ENCODE measurements at regions not wholly inside any gene's neighbourhood (a gene's known extent, or its start where the extent isn't known, plus 50 kb on each side); places are given as distances from the start of the nearest gene placed in this dataset.

DNA sequence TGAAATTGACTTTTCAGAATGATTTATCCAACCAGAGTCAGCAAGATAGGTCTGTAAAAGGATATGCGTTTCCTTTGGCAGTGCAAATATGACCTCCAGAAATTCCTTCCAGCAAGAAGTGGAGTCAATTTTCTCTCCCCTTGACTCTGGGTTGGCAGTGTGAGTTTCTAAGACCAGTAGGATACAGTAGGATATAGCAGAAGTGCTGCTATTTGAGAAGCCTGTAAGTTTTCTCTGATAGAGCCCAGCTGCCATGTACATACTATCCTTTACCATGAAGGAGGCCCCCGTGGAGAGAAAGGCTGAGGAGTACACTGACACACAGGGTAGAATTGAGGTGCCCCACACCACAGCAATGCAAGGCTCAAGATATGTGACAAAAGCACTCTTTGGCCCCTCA lies 409.1 kb upstream of the PDZRN3 start:
- POLR2A ChIA-PET, result no interaction called here
- DNase-seq (ENCODE audit: extremely low spot score), result no peak
- TF ChIP-seq, protein P1, sequence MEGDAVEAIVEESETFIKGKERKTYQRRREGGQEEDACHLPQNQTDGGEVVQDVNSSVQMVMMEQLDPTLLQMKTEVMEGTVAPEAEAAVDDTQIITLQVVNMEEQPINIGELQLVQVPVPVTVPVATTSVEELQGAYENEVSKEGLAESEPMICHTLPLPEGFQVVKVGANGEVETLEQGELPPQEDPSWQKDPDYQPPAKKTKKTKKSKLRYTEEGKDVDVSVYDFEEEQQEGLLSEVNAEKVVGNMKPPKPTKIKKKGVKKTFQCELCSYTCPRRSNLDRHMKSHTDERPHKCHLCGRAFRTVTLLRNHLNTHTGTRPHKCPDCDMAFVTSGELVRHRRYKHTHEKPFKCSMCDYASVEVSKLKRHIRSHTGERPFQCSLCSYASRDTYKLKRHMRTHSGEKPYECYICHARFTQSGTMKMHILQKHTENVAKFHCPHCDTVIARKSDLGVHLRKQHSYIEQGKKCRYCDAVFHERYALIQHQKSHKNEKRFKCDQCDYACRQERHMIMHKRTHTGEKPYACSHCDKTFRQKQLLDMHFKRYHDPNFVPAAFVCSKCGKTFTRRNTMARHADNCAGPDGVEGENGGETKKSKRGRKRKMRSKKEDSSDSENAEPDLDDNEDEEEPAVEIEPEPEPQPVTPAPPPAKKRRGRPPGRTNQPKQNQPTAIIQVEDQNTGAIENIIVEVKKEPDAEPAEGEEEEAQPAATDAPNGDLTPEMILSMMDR (IDR thresholded peaks at IDR 0.05; ENCODE audit: control extremely low read depth, extremely low read depth, low read depth, missing control alignments), result no peak
- CTCF ChIA-PET, result interaction anchor here (1.6 kb wide), 1 partner anchor 21 kb away, joined by 4 read pairs; no protein-coding TSS in a partner anchor

GRCh38 chr3:74033381-74033780 lies 408.6 kb upstream of the PDZRN3 start:
- POLR2A ChIA-PET, result no interaction called here
- TF ChIP-seq, protein P1 (IDR thresholded peaks at IDR 0.05; ENCODE audit: control extremely low read depth, extremely low read depth, low read depth, missing control alignments), result no peak
- CTCF ChIA-PET, result no interaction called here
- DNase-seq (ENCODE audit: extremely low spot score), result no peak

GRCh38 chr3:74027121-74027520 lies 402.4 kb upstream of the PDZRN3 start:
- CTCF ChIA-PET, result no interaction called here
- DNase-seq (ENCODE audit: extremely low spot score), result no peak
- TF ChIP-seq, protein P1 (IDR thresholded peaks at IDR 0.05; ENCODE audit: control extremely low read depth, extremely low read depth, low read depth, missing control alignments), result no peak
- POLR2A ChIA-PET, result no interaction called here

- ChIA-PET CTCF (no interaction called here), POLR2A (no interaction called here)
- TF ChIP-seq, protein P1 (IDR thresholded peaks at IDR 0.05; ENCODE audit: control extremely low read depth, extremely low read depth, low read depth, missing control alignments), result no peak
- no peak for DNase-seq (ENCODE audit: extremely low spot score)
These were observed 398.7 kb upstream of the PDZRN3 start for GRCh38 chr3:74023395-74023794.

- CTCF ChIA-PET, result interaction anchor here (1.1 kb wide), 1 partner anchor 12 kb away, joined by 3 read pairs; no protein-coding TSS in a partner anchor
These were observed 396.7 kb upstream of the PDZRN3 start for GRCh38 chr3:74021449-74021848.

DNA sequence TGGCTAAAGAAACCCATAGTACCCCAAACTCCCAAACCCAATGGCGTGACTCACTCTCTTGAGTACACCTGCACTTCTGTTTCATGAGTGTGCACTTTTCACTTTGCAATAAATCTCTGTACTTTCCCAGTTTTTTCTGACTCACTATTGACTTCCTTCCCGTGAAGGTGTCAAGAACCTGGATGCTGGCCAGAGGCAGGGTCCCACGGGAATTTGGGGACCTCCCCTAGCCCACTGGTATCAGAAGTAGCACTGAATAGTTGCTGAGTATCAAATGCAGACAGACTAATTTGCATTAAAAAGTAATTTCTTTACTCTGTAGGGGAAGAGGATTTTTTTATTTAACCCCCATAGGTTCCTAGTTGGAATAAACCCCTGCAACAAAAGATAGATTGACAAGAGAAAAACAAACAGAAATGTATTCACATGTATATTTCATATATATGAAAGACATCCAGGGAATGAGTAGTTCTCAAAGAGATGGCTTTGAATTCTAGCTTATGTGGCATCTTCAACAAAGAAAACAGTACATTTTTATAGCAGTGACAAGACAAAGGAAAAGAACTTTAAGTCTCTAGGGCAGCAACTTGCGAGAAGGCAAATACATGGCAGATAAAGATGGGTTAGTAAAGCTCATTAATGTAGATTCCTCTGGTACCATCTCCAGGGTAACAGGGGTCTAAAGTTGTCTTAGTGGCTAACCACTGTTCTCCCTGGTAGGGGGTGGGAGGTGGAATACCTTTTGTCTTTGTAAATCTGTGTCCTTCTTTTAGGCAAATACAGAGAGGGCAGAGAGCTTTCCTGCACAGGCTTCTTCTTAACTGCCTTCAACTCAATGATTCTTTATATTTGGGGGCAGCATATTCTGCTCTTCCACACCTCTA lies 385.5 kb upstream of the PDZRN3 start:
- CTCF ChIA-PET, result interaction anchor here (1.2 kb wide), 1 partner anchor 15 kb away, joined by 3 read pairs; no protein-coding TSS in a partner anchor
- DNase-seq (ENCODE audit: extremely low spot score), result no peak
- POLR2A ChIA-PET, result no interaction called here
- TF ChIP-seq, protein P1 (IDR thresholded peaks at IDR 0.05; ENCODE audit: control extremely low read depth, extremely low read depth, low read depth, missing control alignments), result no peak

More at GRCh38 chr3:74021449-74021848, 396.7 kb upstream of the PDZRN3 start:
- POLR2A ChIA-PET, result no interaction called here
- no peak for DNase-seq (ENCODE audit: extremely low spot score)
- TF ChIP-seq, protein P1 (IDR thresholded peaks at IDR 0.05; ENCODE audit: control extremely low read depth, extremely low read depth, low read depth, missing control alignments), result no peak

All from GM10248 (cell line).